Progenitor cell of endocrine pancreas (in vitro differentiated cells): ENCODE measurements at regions not wholly inside any gene's neighbourhood (a gene's known extent, or its start where the extent isn't known, plus 50 kb on each side); places are given as distances from the start of the nearest gene placed in this dataset.
"Not testable (repeated sequence)": the region's sequence is repeated elsewhere in the genome, so short reads cannot be mapped to it uniquely, and the experiment has no call there.

Source experiments
- DNase-seq: peaks from one replicate; pipeline ENCODE4 v3.0.0; 2021; ENCODE audit warnings: low spot score; ENCODE audit not compliant: unreplicated experiment
- H3K27ac Mint-ChIP-seq: 2 replicates; pipeline ENCODE4 v1.8.0; 2021; ENCODE audit warnings: mild to moderate bottlenecking, moderate library complexity, mixed read lengths
- H3K27me3 Mint-ChIP-seq: 2 replicates; pipeline ENCODE4 v1.8.0; 2021; ENCODE audit warnings: mixed read lengths
- H3K36me3 Mint-ChIP-seq: 2 replicates; pipeline ENCODE4 v1.8.0; 2022; ENCODE audit warnings: mixed read lengths; ENCODE audit not compliant: insufficient read depth
- H3K4me1 Mint-ChIP-seq: 2 replicates; pipeline ENCODE4 v1.8.0; 2021; ENCODE audit warnings: low read depth, mixed read lengths
- H3K4me3 Mint-ChIP-seq: 2 replicates; pipeline ENCODE4 v1.8.0; 2021; ENCODE audit warnings: low read depth, mild to moderate bottlenecking, moderate library complexity, mixed read lengths
- H3K9me3 Mint-ChIP-seq: 2 replicates; pipeline ENCODE4 v1.8.0; 2021; ENCODE audit warnings: low read depth, mixed read lengths
- TF ChIP-seq, protein P1 (sequence below): fragments of 200-600 bp; sonication (generic); IDR thresholded peaks from one replicate; pipeline ENCODE4 v1.5.0; 2021; ENCODE audit warnings: antibody characterized with exemption, mild to moderate bottlenecking; ENCODE audit not compliant: unreplicated experiment

DNA sequence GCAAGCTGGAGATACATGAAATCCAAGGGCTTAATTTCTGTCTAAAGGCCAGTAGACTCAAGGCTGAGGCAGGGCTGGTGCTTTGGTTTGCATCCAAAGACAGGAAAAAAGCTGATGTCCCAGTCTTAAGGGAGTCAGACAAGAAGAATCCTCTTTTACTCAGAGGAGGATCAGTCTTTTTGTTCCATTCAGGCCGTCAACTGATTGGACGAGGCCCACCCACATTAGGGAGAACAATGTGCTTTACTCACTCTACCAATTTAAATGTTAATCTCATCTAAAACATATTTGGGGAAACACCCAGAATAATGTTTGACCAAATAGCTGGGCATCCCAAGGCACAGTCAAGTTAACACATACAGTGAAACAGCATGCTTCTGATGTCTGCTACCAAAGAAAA lies 388.5 kb upstream of the CHRM2 start:
- H3K27ac Mint-ChIP-seq, result no peak overlapping the region
- H3K9me3 Mint-ChIP-seq, result peaks cover 3% of the 10 kb centered on the region
- TF ChIP-seq, protein P1, sequence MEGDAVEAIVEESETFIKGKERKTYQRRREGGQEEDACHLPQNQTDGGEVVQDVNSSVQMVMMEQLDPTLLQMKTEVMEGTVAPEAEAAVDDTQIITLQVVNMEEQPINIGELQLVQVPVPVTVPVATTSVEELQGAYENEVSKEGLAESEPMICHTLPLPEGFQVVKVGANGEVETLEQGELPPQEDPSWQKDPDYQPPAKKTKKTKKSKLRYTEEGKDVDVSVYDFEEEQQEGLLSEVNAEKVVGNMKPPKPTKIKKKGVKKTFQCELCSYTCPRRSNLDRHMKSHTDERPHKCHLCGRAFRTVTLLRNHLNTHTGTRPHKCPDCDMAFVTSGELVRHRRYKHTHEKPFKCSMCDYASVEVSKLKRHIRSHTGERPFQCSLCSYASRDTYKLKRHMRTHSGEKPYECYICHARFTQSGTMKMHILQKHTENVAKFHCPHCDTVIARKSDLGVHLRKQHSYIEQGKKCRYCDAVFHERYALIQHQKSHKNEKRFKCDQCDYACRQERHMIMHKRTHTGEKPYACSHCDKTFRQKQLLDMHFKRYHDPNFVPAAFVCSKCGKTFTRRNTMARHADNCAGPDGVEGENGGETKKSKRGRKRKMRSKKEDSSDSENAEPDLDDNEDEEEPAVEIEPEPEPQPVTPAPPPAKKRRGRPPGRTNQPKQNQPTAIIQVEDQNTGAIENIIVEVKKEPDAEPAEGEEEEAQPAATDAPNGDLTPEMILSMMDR, result no peak
- no peak overlapping the region for H3K4me3 Mint-ChIP-seq
- DNase-seq, result no peak
- peaks cover 1% of the 10 kb centered on the region for H3K4me1 Mint-ChIP-seq
- no peaks in the 10 kb centered on the region for H3K36me3 Mint-ChIP-seq
- no peaks in the 10 kb centered on the region for H3K27me3 Mint-ChIP-seq

DNA sequence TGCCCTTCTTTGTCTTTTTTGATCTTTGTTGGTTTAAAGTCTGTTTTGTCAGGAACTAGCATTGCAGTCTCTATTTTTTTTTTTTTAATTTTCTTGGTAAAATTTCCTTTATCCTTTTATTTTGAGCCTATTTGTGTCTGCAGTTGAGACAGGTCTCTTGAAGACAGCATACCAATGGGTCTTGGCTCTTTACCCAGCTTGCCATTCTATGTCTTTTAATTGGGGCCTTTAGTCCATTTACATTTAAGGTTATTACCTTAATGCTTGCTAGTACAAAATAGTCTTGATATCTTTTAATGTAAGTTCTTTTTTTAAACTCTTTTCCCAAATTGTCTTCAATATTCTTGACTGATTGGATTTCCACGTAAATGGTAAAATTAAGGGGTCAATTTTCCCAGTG lies 398.3 kb upstream of the CHRM2 start:
- Mint-ChIP-seq H3K4me1 (no peaks in the 10 kb centered on the region), H3K27ac (no peak overlapping the region), H3K36me3 (peaks cover 2% of the 10 kb centered on the region), H3K9me3 (peaks cover 36% of the 10 kb centered on the region), H3K4me3 (no peak overlapping the region), H3K27me3 (no peaks in the 10 kb centered on the region)
- no peak for DNase-seq
- TF ChIP-seq, protein P1, result no peak

DNA sequence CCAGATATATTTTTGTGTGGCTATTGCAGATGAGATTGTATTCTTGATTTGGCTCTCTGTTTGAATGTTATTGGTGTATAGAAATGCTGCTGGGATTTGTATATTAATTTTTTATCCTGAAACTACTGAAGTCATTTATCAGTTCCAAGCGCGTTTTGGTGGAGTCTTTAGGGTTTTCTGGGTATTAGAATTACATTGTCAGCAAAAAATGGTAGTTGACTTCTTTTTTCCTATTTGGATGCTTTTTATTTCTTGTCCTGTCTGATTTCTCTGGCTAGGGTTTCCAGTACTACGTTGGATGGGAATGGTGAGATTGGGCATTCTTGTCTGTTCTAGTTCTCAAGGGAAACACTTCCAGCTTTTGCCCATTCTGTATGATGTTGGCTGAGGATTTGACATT lies 415.5 kb upstream of the CHRM2 start:
- H3K36me3 Mint-ChIP-seq, result no peaks in the 10 kb centered on the region
- DNase-seq, result no peak

DNA sequence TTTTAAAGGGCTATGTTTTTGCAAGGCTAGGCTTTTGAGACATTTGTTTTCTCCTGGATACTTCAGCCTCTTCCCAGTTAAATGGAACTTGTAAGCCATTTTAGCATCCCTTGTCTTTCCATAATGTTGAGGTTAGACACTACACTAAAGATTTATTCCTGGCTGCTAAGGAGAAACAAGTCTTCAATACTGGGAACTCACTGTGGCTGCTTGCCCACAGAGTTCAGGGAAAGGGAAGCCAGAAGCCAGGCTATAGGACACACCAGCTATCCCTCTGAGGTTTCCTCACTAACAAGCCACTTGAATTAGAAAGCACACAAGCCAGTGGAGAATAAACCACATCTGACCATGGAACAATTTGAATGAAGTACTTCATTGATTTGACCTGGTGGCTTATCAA lies 421.7 kb upstream of the CHRM2 start:
- no peak for DNase-seq
- no peaks in the 10 kb centered on the region for H3K4me1 Mint-ChIP-seq
- H3K27me3 Mint-ChIP-seq, result no peaks in the 10 kb centered on the region
- H3K36me3 Mint-ChIP-seq, result no peaks in the 10 kb centered on the region
- no peak overlapping the region for H3K27ac Mint-ChIP-seq
- peaks cover 3% of the 10 kb centered on the region for H3K9me3 Mint-ChIP-seq
- TF ChIP-seq, protein P1, result no peak
- no peak overlapping the region for H3K4me3 Mint-ChIP-seq

More for the DNA sequence above, 415.5 kb upstream of the CHRM2 start:
- Mint-ChIP-seq H3K4me3 (no peak overlapping the region), H3K27ac (no peak overlapping the region), H3K9me3 (peaks cover 10% of the 10 kb centered on the region), H3K27me3 (no peaks in the 10 kb centered on the region), H3K4me1 (no peaks in the 10 kb centered on the region)
- TF ChIP-seq, protein P1, result no peak

DNA sequence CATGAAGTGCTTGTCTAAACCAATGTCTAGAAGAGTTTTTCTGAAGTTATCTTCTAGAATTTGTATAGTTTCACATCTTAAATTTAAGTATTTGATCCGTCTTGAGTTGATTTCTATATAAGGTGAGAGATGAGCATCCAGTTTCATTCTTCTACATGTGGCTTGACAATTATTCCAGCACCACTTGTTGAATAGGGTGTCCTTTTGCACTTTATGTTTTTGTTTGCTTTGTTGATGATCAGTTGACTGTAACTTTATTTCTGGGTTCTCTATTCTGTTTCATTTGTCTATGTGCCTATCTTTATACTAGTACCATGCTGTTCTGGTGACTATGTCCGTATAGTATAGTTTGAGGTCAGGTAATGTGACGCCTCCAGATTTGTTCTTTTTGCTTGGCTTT lies 426.6 kb upstream of the CHRM2 start:
- H3K4me3 Mint-ChIP-seq, result no peak overlapping the region
- no peaks in the 10 kb centered on the region for H3K4me1 Mint-ChIP-seq
- H3K9me3 Mint-ChIP-seq, result peaks cover 3% of the 10 kb centered on the region
- no peaks in the 10 kb centered on the region for H3K27me3 Mint-ChIP-seq
- no peak overlapping the region for H3K27ac Mint-ChIP-seq
- TF ChIP-seq, protein P1, result no peak
- no peak for DNase-seq
- H3K36me3 Mint-ChIP-seq, result no peaks in the 10 kb centered on the region

DNA sequence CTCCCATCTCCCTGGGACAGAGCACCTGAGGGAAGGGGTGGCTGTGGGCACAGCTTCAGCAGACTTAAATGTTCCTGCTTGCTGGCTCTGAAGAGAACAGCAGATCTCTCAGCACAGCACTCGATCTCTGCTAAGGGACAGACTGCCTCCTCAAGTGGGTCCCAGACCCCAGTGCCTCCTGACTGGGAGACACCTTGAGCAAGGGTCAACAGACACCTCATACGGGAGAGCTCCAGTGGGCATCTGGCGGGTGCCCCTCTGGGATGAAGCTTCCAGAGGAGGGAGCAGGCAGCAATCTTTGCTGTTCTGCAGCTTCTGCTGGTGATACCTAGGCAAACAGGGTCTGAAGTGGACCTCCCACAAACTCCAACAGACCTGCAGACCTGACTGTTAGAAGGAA lies 436.7 kb upstream of the CHRM2 start:
- H3K27me3 Mint-ChIP-seq, H3K27ac Mint-ChIP-seq, H3K9me3 Mint-ChIP-seq, DNase-seq, H3K4me1 Mint-ChIP-seq, H3K36me3 Mint-ChIP-seq, H3K4me3 Mint-ChIP-seq: not testable (repeated sequence)
